HG03060 (cell line): ENCODE measurements at regions not wholly inside any gene's neighbourhood (a gene's known extent, or its start where the extent isn't known, plus 50 kb on each side); places are given as distances from the start of the nearest gene placed in this dataset.
"Not testable (repeated sequence)": the region's sequence is repeated elsewhere in the genome, so short reads cannot be mapped to it uniquely, and the experiment has no call there.

ENCODE experiments used
- ATAC-seq: cut with Tn5 transposase; IDR thresholded peaks from one replicate; pipeline ENCODE4 v1.9.1; 2021; ENCODE audit warnings: low read depth, moderate number of reproducible peaks; ENCODE audit not compliant: unreplicated experiment

DNA sequence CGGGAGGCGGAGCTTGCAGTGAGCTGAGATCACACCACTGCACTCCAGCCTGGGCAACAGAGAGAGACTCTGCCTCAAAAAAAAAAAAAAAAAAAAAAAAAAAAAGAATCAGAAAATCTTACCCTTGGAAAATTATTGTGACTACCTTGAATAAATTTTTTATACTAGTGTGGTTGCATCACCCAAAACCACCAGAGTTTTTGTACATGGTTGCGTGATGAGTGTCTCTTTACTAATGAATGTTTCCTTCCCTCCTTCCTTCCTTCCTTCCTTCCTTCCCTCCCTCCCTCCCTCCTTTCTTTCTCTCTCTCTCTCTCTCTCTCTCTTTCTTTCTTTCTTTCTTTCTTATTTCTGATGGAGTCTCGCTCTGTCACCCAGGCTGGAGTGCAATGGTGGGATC lies 653.4 kb downstream of the ETS1 start:
- not testable (repeated sequence) for ATAC-seq

DNA sequence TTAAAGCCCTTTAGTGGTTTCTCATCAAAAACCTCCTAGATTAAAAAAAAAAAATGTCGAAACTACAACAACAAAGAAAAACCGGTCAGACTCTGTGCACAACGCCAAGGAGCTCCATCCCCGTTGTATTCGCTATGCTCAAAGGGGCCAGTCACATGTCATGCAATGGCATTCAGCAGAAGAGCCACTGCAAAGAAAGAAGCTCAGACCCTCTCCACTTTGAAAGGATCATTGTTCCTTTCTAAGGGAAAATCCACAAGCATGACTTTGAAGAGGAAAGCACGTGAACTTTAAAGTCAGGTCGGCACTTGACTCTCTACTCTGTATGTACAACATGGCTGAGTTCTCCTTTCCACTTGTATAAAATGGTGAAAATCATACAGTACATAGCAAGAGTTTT lies 655.6 kb downstream of the ETS1 start:
- no peak for ATAC-seq

DNA sequence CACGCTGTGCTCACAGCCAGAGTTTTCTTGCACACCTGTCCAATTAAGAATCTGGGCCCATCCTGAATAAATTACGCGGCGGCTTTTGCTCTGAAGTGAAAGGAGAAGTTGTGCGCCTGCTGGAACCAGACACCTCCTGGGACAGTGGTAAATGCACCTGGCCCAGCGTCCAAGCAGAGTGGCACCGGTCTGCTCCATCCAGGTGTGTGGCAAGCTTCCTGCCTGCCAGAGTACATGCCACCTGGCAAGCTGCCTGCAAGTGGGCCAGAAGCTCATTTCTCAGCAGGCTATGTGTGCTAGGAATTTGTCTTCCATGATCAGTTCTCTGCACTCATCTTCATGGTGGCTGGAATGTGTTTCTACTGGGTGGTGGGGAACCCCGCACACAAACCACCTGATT lies 660.6 kb downstream of the ETS1 start:
- ATAC-seq: no peak

DNA sequence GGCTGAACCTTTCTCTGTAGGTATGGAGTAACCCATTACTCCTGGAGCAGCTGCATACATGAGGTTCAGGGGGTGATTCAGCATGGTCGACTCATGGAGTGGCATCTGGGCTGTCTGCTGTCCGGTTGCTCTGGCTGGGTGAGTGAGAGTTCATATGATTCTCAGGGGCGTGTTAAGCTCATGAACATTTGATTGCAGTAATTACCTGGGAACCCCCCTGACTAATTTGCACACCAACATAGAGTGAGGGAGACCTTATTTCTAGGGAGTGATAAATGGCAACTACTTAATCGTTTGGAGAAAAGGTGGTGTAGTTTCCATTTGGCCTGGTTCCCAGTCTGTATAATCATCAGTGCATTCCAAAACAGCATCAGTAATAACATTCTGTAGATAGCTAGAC lies 661.9 kb downstream of the ETS1 start:
- ATAC-seq: no peak

DNA sequence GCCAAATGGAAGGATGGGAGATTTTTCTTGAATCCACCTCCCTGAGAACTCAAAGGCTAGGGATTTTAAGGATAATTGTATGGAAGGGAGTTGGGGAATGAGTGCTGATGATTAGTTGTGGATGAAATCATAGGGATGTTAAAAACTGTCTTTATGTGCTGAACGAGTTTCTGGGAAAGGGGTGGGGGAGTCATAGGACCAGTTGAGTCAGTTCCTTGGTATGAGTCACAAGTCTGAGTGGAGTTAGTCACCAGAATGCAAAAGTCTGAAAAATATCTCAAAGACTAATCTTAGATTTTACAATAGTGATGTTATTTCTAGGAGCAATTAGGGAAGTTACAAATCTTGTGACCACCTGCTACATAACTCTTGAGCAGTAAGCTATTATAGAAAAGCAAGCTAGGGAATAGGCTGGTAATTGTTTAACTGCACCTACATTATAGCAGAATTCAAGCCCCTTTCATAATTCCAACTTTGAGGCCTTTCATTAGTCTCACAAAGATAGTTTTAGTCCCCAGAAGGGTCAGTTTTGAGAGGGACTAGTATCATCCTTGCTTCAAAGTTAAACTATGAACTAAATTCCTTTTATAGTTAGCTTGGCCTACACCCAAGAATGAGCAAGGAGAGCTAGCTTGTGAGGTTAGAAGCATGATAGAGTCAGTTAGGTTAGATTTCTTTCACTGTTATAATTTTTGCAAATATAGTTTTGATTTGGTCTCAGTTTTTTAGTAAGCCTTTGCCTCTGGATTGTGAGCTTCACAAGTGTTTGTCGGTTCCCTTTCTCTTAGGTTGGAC lies 668.0 kb downstream of the ETS1 start:
- ATAC-seq: no peak

DNA sequence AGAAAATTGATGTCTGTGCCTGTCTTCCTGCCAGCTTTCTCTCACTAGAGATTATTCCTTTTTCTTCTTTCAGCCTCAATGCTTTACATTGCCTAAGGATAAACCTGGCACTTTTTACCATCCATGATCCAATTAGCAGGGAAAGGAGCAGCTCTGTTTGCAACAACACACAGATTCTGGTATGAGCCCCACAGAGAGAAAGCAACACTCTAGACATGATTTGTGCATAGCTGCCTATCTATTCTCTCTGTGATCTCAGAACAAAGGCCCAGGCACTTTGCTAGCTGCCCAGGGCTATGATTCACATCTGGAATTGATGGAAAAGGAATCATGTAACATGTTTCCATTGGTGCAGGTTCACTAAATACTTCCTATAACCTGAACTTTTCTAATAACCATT lies 685.0 kb downstream of the ETS1 start:
- ATAC-seq: no peak

DNA sequence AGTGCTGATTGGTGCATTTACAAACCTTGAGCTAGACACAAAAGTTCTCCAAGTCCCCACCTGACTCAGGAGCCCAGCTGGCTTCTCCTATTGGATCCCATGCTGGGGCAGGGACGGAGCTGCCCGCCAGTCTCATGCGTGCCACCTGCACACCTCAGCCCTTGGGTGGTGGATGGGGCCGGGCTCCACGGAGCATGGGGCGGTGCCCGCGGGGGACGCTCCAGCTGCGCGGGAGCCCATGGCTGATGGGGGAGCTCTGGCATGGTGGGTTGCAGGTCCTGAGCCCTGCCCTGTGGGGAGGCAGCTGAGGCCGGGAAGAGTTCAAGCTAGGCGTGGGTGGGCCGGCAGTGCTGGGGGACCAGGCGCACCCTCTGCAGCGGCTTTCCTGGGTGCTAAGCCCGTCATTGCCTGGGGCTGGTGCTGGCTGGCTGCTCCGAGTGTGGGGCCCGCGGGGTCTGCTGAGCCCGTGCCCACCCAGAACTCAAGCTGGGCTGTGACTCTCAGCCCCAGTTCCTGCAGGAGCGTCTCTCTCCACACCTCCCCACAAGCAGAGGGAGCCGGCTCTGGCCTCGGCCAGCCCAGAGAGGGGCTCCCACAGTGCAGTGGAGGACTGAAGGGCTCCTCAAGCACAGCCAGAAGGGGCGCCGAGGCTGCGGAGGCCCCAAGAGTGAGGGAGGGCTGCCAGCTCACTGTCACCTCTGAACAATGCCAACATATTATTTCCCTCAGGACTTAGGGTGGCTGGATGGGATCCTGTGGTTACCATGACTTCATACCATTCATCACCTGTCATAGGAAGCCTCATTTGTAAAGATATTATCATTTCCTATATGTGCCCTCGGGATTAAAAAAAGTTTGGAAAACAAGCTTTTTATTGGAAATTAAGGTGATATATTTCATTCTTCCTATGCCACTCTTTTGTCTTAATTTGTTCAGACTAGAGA lies 688.7 kb downstream of the ETS1 start:
- no peak for ATAC-seq

DNA sequence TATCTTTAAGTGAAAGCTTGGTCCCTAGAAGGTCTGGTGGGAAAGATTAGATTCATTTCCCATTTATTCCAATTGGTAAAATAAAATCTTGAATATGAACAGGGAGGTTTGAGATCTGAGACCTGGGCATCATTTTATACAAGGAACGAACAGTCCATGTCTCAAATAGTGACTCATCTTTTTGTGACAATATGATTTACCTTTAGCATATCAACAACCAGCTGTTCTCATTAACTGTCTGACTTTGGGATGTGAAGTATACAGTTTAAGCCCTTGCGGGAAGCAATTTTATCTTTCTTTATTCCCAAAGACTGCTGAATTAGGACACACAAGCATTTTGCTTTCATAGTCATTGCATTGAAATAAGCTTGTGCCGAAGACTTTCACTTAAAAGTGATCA lies 691.6 kb downstream of the ETS1 start:
- ATAC-seq: no peak

DNA sequence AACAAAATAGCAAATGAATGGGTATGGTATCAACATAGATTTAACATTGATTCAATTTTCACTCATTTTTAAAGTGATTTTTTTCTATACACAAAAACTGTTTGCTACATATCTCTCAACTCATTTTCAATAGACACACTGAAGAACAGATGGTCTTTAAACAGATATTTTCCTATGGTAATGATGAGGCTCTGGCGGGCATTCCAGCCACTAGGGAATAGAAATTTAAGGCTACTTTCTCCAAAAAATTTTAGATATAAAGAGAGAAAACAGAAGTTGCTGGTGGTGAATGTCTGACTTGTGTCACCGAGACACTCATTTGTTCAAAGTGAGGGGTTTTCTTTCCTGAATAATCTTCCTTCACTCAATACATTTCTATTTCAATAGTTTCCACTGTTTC lies 693.0 kb downstream of the ETS1 start:
- no peak for ATAC-seq

DNA sequence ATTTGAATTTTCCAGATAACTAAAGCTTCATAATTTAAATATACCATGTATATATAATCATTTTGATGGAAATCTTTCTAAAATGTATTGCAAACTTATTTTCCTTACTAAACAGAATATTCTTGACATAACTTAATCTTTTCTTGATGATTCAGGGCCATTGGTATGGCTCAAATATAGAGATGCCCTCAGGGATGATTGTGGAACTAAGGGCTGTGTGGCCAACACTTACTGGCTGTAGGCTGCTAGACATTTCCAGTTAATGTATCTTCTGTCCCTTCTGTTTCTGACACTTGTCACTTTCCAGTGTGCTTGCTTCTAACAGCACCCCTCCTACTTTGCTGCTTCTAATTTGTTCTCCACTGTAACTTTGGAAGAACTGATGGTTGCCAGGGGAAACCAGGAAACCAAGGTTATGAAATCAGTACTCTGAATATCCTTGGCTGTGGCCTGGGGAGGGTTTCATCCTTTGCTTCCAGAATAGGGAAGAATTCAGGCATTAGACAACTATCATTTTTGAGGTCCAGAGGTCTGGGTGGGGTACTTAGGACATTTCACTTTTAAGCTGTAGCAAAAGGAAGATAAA lies 697.2 kb downstream of the ETS1 start:
- ATAC-seq: no peak

DNA sequence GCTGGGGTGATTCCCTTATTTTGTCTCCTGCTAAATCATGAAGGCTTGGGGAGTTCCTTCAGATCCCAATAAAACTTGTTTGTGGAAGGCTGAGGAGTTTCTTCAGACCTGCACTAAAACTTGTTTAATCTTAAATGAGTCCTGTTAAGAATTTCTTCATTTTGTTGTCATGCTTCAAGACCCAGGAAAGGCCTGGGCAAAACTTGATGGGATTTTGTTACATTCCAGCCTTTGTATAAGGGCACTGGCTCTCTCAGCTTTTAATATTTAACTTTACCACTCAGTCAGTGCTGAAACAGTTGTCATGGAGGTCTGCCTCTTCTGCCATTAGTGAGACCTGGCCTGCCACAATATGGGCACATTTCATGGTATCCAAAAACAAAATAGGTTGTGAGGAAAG lies 699.0 kb downstream of the ETS1 start:
- no peak for ATAC-seq

DNA sequence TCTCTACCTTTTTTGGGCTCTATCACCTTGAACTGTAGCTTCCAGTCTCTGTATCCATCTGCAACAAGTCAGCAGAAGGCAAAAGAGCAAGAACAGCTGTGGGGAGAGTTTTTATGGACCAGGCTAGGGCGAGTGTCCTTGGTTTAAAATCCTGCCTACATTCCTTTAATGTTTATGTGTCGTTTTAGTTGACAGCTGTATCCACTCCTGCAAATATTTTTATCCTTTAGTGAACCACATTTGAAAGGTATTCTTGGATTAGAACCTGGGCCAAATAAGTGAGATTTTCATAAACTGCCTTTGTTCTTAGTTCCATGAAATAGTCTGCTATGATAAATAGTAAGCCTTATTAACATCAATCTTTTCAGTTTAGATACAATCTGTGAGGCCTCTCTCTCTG lies 712.2 kb downstream of the ETS1 start:
- no peak for ATAC-seq

DNA sequence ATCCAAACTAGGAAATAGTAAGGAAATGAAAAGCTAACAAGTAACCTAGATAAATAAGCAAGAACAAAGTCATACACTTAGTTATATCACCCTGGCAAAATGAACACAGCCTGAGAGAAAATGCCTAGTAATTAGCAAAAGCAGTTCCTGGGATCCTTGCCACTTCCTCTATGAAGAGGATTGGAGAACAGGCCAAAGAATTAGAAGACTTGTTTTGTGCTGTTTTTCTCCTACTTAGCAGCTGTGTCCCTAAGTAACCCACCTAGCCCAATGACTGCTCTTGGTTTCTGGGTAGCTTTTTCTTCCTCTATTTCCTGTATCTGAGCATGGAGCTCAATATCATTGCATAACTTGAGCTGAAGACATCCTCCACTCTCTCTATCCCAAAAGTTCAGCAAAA lies 713.9 kb downstream of the ETS1 start:
- ATAC-seq: no peak

DNA sequence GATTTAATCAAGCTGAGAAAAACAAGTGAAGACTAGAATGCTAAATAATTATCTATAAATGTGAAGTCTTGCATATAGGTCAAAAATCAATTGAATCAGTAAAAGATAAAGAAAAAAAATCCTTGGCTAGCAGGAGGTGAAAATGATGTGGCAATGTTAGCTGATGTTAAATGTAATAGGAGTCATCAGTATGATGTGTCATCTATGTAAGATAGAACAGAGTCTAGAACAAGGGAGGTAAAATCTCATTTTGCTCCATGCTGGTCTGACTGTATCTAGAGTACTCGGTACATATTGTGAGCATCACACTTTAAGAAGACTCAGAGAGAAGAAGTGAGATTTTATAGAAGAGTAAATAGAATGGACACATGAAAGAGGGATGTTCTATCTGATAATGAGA lies 721.2 kb downstream of the ETS1 start:
- ATAC-seq: no peak

DNA sequence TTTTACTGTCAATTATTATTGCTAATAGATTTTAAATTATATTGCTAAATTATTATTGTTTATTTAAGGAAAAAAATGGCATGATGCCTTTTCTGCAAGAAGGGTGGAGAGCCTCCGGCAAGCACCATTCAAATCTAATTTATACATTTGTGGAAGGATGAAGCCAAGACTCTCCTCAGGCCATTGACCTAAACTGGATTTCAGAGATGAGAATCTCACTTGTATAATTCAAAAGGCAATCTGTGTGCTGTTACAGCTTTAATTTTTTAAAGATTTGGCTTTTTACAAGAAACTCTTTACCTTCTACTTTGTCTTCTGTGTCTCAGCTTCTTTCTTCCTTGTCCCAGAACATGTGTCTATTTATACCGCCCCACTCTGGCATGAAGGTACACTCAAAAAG lies 722.5 kb downstream of the ETS1 start:
- no peak for ATAC-seq

DNA sequence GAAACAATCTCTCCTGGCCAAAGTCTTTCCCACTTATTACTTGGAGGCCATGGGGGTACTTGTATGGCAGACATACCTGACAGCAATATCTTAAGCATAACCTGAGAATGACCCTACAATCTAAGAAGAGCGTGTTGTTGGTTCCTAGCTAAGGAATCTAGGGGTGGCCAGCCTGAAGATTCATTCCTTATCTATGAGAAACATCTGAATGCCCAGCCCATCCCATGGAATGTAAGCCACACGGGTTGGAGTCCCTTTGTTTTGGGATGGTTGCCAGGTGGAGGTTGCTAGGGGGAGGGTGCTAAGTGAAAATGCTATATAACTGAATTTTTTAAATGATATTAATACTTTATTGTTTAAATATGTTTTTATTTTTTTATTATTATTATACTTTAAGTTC lies 725.0 kb downstream of the ETS1 start:
- no peak for ATAC-seq

DNA sequence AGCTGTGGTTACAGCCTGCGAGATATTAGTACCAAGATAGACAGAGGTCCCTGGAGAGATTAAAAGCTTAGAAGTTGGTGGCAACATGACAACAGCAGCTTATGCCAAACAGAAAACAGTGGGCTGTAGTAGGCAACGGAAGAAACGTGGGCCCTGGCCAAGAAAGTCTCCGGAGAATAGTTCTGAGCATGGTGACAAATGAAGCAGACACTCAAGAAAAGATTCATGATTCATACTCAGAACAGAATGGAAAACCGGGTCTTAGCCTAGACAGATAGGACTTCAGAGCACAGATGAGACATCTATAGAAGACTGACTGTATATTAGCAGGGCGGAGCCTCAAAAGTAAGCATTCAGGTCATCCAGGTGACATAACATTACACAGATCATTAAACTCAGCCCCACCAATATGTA lies 727.4 kb downstream of the ETS1 start:
- no peak for ATAC-seq

DNA sequence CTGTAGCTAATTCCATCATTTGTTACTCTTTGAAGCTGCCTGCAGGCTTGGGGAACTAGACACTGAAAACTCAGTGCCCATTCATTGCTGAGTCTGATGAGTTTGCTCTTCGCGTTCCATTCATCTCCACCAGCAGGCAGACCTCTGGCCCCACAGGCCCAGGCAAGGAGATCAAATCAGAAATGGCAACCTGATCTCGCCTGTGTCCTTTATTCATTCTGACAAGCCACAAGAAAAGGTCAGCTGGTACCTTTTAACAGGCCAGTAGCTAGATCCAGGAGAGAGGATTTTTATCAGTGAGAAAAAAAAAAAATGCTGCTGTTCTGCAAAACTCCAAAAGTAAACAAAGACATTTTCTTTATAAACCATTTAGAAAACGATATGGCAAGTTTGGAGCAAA lies 742.5 kb downstream of the ETS1 start:
- ATAC-seq: no peak

DNA sequence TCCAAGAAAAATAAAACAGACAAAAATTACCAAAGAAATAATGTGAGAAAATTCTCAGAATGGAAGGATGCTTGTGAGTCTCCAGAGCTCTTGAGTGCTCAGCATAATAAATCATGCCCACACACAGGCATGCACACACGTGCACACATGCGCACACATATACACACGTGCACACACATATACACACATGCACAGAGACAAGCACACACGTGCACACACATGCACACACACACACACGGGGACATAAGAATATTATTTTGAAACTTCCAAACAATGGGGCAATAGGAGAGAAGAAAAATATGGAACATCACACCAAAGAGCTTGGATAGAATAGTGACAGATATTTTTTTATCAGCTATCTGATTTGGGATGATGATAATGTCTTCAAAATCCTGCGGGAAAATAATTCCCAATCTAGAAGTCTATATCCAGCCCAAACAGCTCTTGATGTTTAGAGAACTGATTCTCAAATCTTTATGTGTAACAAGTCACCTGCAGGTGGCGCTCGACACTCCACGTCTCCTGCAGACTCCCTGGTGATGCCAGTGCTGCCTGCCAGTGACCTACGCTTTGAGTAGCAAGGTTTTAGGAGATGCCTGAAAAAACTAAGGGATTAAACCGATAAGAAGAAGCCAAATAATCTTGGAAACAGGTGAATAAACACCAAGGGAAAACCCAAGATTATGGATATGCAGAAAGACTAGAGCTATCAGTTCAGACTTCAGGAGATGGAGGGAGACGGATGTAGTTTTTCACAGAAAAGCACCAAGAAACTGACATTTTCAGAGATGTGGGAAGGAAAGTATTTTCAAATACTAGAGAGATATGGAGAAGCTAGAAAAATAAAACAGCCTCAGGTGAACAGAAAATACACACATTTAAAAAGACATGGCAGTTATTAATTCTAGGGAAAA lies 743.6 kb downstream of the ETS1 start:
- no peak for ATAC-seq

DNA sequence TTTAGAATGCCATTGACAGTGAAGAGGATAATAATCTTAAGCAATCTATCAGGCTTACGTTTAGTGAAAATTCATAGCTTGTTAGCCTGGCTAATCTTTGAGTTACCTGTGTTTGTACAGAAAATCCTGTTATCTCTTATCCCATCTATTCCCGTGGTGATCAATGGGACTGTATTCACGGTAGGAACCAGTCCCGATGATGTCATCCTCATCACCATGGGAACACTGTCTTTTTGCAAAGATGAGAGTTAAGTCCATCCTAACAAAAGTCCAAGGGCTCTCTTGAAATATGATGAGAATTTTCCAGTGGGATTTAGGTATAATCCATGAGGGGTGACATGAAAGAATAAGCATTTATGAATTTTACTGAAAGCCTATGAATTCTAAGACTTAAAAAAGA lies 762.2 kb downstream of the ETS1 start:
- no peak for ATAC-seq
